Activated CD8-positive, alpha-beta memory T cell treated with anti-CD3 and anti-CD28 coated beads, Interleukin-2, amount 50 U/mL, for 24 hours (primary cell): ENCODE measurements at regions not wholly inside any gene's neighbourhood (a gene's known extent, or its start where the extent isn't known, plus 50 kb on each side); places are given as distances from the start of the nearest gene placed in this dataset.

Experiments
- DNase-seq: peaks from one replicate; pipeline ENCODE4 v3.0.0-alpha.2; 2020; ENCODE audit errors: extremely low read depth

GRCh38 chr18:47601581-47602272 is 328.7 kb downstream of the SMAD2 start:
- no peak for DNase-seq

GRCh38 chr18:47595831-47596501 is 334.5 kb downstream of the SMAD2 start:
- DNase-seq = no peak

- DNase-seq = no peak
These were observed 335.8 kb downstream of the SMAD2 start for GRCh38 chr18:47594621-47595086.

GRCh38 chr18:47593744-47594472 is 336.6 kb downstream of the SMAD2 start:
- no peak for DNase-seq

- DNase-seq = no peak
These were observed 339.0 kb downstream of the SMAD2 start for GRCh38 chr18:47591429-47591828.

GRCh38 chr18:47587587-47587986 is 336.1 kb upstream of the SKOR2 start:
- DNase-seq = no peak

GRCh38 chr18:47586418-47587070 is 335.1 kb upstream of the SKOR2 start:
- DNase-seq = no peak

- no peak for DNase-seq
These were observed 334.5 kb upstream of the SKOR2 start for GRCh38 chr18:47585914-47586313.

GRCh38 chr18:47585136-47585535 is 333.7 kb upstream of the SKOR2 start:
- DNase-seq = no peak

- no peak for DNase-seq
These were observed 330.6 kb upstream of the SKOR2 start for GRCh38 chr18:47582093-47582492.

GRCh38 chr18:47577520-47577919 is 326.1 kb upstream of the SKOR2 start:
- DNase-seq = no peak

GRCh38 chr18:47574966-47575365 is 323.5 kb upstream of the SKOR2 start:
- DNase-seq = no peak

- DNase-seq = no peak
These were observed 320.5 kb upstream of the SKOR2 start for GRCh38 chr18:47571957-47572356.

GRCh38 chr18:47566809-47567208 is 315.3 kb upstream of the SKOR2 start:
- no peak for DNase-seq

- DNase-seq = no peak
These were observed 309.6 kb upstream of the SKOR2 start for GRCh38 chr18:47560723-47561715.

- no peak for DNase-seq
These were observed 306.8 kb upstream of the SKOR2 start for GRCh38 chr18:47558110-47558750.

- no peak for DNase-seq
These were observed 305.7 kb upstream of the SKOR2 start for GRCh38 chr18:47557160-47557559.

- no peak for DNase-seq
These were observed 301.3 kb upstream of the SKOR2 start for GRCh38 chr18:47552783-47553182.

- DNase-seq = no peak
These were observed 299.2 kb upstream of the SKOR2 start for GRCh38 chr18:47550611-47551010.

- DNase-seq = no peak
These were observed 297.6 kb upstream of the SKOR2 start for GRCh38 chr18:47549021-47549540.
